HEK293 (cell line): ENCODE measurements at regions not wholly inside any gene's neighbourhood (a gene's known extent, or its start where the extent isn't known, plus 50 kb on each side); places are given as distances from the start of the nearest gene placed in this dataset.

Source experiments
- CTCF ChIA-PET: fragments of 350-600 bp; formaldehyde crosslinking; extraction: SDS; loops from one replicate; lab custom pipeline; 2021; ENCODE audit warnings: antibody characterized with exemption; lab: Yijun Ruan, JAX
- POLR2A ChIA-PET: fragments of 300-600 bp; formaldehyde crosslinking; extraction: SDS; loops from one replicate; lab custom pipeline; 2020; ENCODE audit warnings: antibody characterized with exemption, inconsistent platforms; lab: Yijun Ruan, JAX
- H3K27ac ChIP-seq: fragments of 200-500 bp; sonication (Bioruptor generic); 2 replicates; pipeline ENCODE4 v1.5.1; 2014; ENCODE audit warnings: low read depth, low read length, control low read depth, inconsistent platforms; ENCODE audit errors: extremely low read depth
- H3K36me3 ChIP-seq, 2 experiments: fragments of 200-500 bp in 1 of 2; sonication (Bioruptor generic) in 1 of 2; 1 replicate in 1 of 2; 2 replicates in 1 of 2; pipeline ENCODE4 v1.5.1; 2014 to 2017; ENCODE audit warnings: inconsistent platforms in 2 of 2, low read length in 2 of 2; ENCODE audit not compliant: control insufficient read depth in 2 of 2, insufficient read depth in 1 of 2
- H3K4me1 ChIP-seq: fragments of 200-500 bp; sonication (Bioruptor generic); 2 replicates; pipeline ENCODE4 v1.5.1; 2014; ENCODE audit warnings: mild to moderate bottlenecking, low read length, inconsistent platforms; ENCODE audit not compliant: control insufficient read depth, insufficient read depth
- H3K4me3 ChIP-seq: 2 replicates; pipeline ENCODE4 v1.5.1; 2011; ENCODE audit warnings: low read depth, mild to moderate bottlenecking, control low read depth, low read length, moderate library complexity
- H3K9me3 ChIP-seq: fragments of 200-500 bp; sonication (Bioruptor generic); 2 replicates; pipeline ENCODE4 v1.5.1; 2014; ENCODE audit warnings: low read depth, low read length, inconsistent platforms; ENCODE audit not compliant: control insufficient read depth, insufficient read depth
- BCL11A ChIP-seq: fragments of 450-650 bp; formaldehyde crosslinking; IDR thresholded peaks from 2 replicates; pipeline ENCODE4 v1.5.1; 2016; ENCODE audit warnings: low read depth, missing biosample characterization, missing genetic modification characterization
- CTCF ChIP-seq: fragments of 450-650 bp; formaldehyde crosslinking; IDR thresholded peaks from 2 replicates; pipeline ENCODE4 v1.5.1; 2016; ENCODE audit warnings: missing biosample characterization, missing genetic modification characterization
- GLIS1 ChIP-seq: fragments of 450-650 bp; formaldehyde crosslinking; IDR thresholded peaks from 2 replicates; pipeline ENCODE4 v1.5.1; 2016; ENCODE audit warnings: missing biosample characterization, missing genetic modification characterization
- ZBTB1 ChIP-seq: fragments of 450-650 bp; formaldehyde crosslinking; IDR thresholded peaks from 2 replicates; pipeline ENCODE4 v1.5.1; 2016; ENCODE audit warnings: missing biosample characterization, missing genetic modification characterization
- ZNF10 ChIP-seq: fragments of 450-650 bp; formaldehyde crosslinking; IDR thresholded peaks from 2 replicates; pipeline ENCODE4 v1.5.1; 2017; ENCODE audit warnings: missing biosample characterization, missing genetic modification characterization
- ZNF146 ChIP-seq: fragments of 450-650 bp; formaldehyde crosslinking; IDR thresholded peaks from 2 replicates; pipeline ENCODE4 v1.5.1; 2016; ENCODE audit warnings: missing biosample characterization, missing genetic modification characterization
- ZNF211 ChIP-seq: fragments of 450-650 bp; formaldehyde crosslinking; IDR thresholded peaks from 2 replicates; pipeline ENCODE4 v1.5.1; 2016; ENCODE audit warnings: low read depth, missing biosample characterization, missing genetic modification characterization
- ZNF223 ChIP-seq: fragments of 450-650 bp; formaldehyde crosslinking; IDR thresholded peaks from 2 replicates; pipeline ENCODE4 v1.5.1; 2016; ENCODE audit warnings: missing biosample characterization, missing genetic modification characterization
- ZNF292 ChIP-seq: fragments of 450-650 bp; formaldehyde crosslinking; IDR thresholded peaks from 2 replicates; pipeline ENCODE4 v1.5.1; 2016; ENCODE audit warnings: low read depth, missing biosample characterization, missing genetic modification characterization, borderline replicate concordance
- ZNF354C ChIP-seq: fragments of 450-650 bp; formaldehyde crosslinking; IDR thresholded peaks from 2 replicates; pipeline ENCODE4 v1.5.1; 2016; ENCODE audit warnings: missing biosample characterization, missing genetic modification characterization, low read depth, borderline replicate concordance
- ZNF362 ChIP-seq: fragments of 450-650 bp; formaldehyde crosslinking; IDR thresholded peaks from 2 replicates; pipeline ENCODE4 v1.5.1; 2016; ENCODE audit warnings: missing biosample characterization, missing genetic modification characterization
- ZNF660 ChIP-seq: fragments of 450-650 bp; IDR thresholded peaks from 2 replicates; pipeline ENCODE4 v1.5.1; 2018; ENCODE audit warnings: missing biosample characterization, mild to moderate bottlenecking, missing genetic modification characterization
- ZNF785 ChIP-seq: fragments of 450-650 bp; formaldehyde crosslinking; IDR thresholded peaks from 2 replicates; pipeline ENCODE4 v1.5.1; 2016; ENCODE audit warnings: missing biosample characterization, missing genetic modification characterization
- ZNF792 ChIP-seq: fragments of 450-650 bp; formaldehyde crosslinking; IDR thresholded peaks from 2 replicates; pipeline ENCODE4 v1.5.1; 2016; ENCODE audit warnings: missing biosample characterization, missing genetic modification characterization
- TF ChIP-seq, protein P1 (sequence below): fragments of 450-650 bp; formaldehyde crosslinking; IDR thresholded peaks from 2 replicates; pipeline ENCODE4 v1.5.1; 2016; ENCODE audit warnings: missing biosample characterization, missing genetic modification characterization
- TF ChIP-seq, protein P2 (sequence below): fragments of 450-650 bp; formaldehyde crosslinking; IDR thresholded peaks from 2 replicates; pipeline ENCODE4 v1.5.1; 2016; ENCODE audit warnings: missing biosample characterization, missing genetic modification characterization
- TF ChIP-seq, protein P3 (sequence below): fragments of 450-650 bp; IDR thresholded peaks from 2 replicates; pipeline ENCODE4 v1.5.1; 2018; ENCODE audit warnings: missing biosample characterization, missing genetic modification characterization
- TF ChIP-seq, protein P4 (sequence below): fragments of 450-650 bp; formaldehyde crosslinking; IDR thresholded peaks from 2 replicates; pipeline ENCODE4 v1.5.1; 2016; ENCODE audit warnings: missing biosample characterization, missing genetic modification characterization

DNA sequence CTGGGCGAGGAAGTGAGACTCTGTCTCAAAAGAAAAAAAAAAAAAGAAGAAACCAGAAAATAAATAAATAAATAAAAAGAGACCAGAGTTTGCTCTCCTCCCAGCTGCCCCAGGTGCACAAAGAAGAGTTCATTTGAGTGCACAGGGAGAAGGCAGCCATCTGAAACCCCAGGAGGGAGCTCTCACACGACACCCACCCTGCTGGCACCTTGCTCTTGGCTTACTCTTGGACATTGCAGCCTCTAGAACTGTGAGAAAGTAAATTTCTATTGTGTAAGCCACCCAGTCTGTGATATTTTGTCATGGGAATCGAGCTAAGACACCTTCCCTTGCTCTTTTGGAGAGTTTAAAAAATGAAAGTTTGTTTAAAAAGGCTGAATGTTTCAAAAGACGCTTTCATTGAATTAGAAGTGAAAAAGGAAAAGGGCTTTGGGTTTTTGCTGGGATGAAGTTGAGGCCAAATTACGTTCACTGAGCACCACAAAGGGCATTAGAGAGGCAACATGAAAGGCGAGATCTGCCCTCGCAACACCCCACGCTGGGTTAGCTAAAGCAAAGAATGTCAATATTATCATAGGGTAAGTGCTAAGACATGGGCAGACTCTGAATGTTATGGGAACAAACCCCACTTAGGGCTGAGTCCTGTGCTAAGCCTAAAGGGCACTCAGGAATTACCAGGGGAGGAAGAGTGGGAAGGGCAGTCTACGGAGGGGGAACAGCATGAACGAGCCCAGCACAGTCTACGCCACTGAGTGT is 128.9 kb upstream of the RIOK3 start:
- TF ChIP-seq, protein P1, sequence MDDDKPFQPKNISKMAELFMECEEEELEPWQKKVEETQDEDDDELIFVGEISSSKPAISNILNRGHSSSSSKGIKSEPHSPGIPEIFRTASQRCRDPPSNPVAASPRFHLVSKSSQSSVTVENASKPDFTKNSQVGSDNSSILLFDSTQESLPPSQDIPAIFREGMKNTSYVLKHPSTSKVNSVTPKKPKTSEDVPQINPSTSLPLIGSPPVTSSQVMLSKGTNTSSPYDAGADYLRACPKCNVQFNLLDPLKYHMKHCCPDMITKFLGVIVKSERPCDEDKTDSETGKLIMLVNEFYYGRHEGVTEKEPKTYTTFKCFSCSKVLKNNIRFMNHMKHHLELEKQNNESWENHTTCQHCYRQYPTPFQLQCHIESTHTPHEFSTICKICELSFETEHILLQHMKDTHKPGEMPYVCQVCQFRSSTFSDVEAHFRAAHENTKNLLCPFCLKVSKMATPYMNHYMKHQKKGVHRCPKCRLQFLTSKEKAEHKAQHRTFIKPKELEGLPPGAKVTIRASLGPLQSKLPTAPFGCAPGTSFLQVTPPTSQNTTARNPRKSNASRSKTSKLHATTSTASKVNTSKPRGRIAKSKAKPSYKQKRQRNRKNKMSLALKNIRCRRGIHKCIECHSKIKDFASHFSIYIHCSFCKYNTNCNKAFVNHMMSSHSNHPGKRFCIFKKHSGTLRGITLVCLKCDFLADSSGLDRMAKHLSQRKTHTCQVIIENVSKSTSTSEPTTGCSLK = no peak
- TF ChIP-seq, protein P2, sequence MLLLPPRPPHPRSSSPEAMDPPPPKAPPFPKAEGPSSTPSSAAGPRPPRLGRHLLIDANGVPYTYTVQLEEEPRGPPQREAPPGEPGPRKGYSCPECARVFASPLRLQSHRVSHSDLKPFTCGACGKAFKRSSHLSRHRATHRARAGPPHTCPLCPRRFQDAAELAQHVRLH = no peak
- TF ChIP-seq ZNF785 (no peak), ZNF362 (tag by site-specific recombination) (no peak), ZNF146 (no peak), ZNF223 (tag by site-specific recombination) (no peak), CTCF (no peak), ZNF792 (tag by site-specific recombination) (no peak), ZNF660 (no peak), ZNF292 (tag by site-specific recombination) (no peak), ZNF10 (no peak), GLIS1 (tag by site-specific recombination) (no peak), BCL11A (no peak), ZNF354C (tag by site-specific recombination) (no peak), ZBTB1 (tag by site-specific recombination) (no peak), ZNF211 (no peak)
- TF ChIP-seq, protein P3, sequence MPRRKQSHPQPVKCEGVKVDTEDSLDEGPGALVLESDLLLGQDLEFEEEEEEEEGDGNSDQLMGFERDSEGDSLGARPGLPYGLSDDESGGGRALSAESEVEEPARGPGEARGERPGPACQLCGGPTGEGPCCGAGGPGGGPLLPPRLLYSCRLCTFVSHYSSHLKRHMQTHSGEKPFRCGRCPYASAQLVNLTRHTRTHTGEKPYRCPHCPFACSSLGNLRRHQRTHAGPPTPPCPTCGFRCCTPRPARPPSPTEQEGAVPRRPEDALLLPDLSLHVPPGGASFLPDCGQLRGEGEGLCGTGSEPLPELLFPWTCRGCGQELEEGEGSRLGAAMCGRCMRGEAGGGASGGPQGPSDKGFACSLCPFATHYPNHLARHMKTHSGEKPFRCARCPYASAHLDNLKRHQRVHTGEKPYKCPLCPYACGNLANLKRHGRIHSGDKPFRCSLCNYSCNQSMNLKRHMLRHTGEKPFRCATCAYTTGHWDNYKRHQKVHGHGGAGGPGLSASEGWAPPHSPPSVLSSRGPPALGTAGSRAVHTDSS (tag by site-specific recombination) = no peak
- TF ChIP-seq, protein P4, sequence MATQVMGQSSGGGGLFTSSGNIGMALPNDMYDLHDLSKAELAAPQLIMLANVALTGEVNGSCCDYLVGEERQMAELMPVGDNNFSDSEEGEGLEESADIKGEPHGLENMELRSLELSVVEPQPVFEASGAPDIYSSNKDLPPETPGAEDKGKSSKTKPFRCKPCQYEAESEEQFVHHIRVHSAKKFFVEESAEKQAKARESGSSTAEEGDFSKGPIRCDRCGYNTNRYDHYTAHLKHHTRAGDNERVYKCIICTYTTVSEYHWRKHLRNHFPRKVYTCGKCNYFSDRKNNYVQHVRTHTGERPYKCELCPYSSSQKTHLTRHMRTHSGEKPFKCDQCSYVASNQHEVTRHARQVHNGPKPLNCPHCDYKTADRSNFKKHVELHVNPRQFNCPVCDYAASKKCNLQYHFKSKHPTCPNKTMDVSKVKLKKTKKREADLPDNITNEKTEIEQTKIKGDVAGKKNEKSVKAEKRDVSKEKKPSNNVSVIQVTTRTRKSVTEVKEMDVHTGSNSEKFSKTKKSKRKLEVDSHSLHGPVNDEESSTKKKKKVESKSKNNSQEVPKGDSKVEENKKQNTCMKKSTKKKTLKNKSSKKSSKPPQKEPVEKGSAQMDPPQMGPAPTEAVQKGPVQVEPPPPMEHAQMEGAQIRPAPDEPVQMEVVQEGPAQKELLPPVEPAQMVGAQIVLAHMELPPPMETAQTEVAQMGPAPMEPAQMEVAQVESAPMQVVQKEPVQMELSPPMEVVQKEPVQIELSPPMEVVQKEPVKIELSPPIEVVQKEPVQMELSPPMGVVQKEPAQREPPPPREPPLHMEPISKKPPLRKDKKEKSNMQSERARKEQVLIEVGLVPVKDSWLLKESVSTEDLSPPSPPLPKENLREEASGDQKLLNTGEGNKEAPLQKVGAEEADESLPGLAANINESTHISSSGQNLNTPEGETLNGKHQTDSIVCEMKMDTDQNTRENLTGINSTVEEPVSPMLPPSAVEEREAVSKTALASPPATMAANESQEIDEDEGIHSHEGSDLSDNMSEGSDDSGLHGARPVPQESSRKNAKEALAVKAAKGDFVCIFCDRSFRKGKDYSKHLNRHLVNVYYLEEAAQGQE = no peak
- TF ChIP-seq, all 188 proteins: peak for 0
- Histone ChIP-seq H3K4me1 (no peaks in the 10 kb centered on the region), H3K9me3 (no peaks in the 10 kb centered on the region), H3K27ac (no peak overlapping the region), H3K36me3 (no peaks in the 10 kb centered on the region), H3K4me3 (no peak overlapping the region)
- CTCF ChIA-PET = interaction anchor here (0.6 kb wide), 2 partner anchors 55 to 65 kb away, joined by 3 read pairs; no protein-coding TSS in a partner anchor
- POLR2A ChIA-PET = no interaction called here
